T-helper 2 cell (primary cell): ENCODE measurements at regions not wholly inside any gene's neighbourhood (a gene's known extent, or its start where the extent isn't known, plus 50 kb on each side); places are given as distances from the start of the nearest gene placed in this dataset.

ENCODE experiments used
- DNase-seq, 5 experiments: peaks; one replicate each; pipeline versions ENCODE4 v3.0.0 to v3.0.0-alpha.2; 2012 to 2022

GRCh38 chr11:15779518-15779917 is 576.8 kb downstream of the SOX6 start:
- no peak for DNase-seq

GRCh38 chr11:15780382-15780781 is 576.0 kb downstream of the SOX6 start:
- no peak for DNase-seq

- DNase-seq, result no peak
Measured at GRCh38 chr11:15780837-15781236, 575.5 kb downstream of the SOX6 start.

- DNase-seq, result no peak
Measured at GRCh38 chr11:15783619-15784018, 572.7 kb downstream of the SOX6 start.

- no peak for DNase-seq
Measured at GRCh38 chr11:15793043-15793996, 563.0 kb downstream of the SOX6 start.

- DNase-seq, result no peak
Measured at GRCh38 chr11:15794361-15795150, 561.8 kb downstream of the SOX6 start.

GRCh38 chr11:15795378-15795777 is 561.0 kb downstream of the SOX6 start:
- DNase-seq, result no peak

GRCh38 chr11:15800111-15800800 is 556.1 kb downstream of the SOX6 start:
- DNase-seq, result peak in 1 of 5 experiments; percentile 68

- peak in 1 of 5 experiments; percentile 9 for DNase-seq
Measured at GRCh38 chr11:15801126-15801525, 555.2 kb downstream of the SOX6 start.

GRCh38 chr11:15801616-15802015 is 554.7 kb downstream of the SOX6 start:
- DNase-seq, result no peak

- DNase-seq, result no peak
Measured at GRCh38 chr11:15805726-15806125, 550.6 kb downstream of the SOX6 start.

- DNase-seq, result no peak
Measured at GRCh38 chr11:15806217-15806616, 550.1 kb downstream of the SOX6 start.

- no peak for DNase-seq
Measured at GRCh38 chr11:15807827-15808226, 548.5 kb downstream of the SOX6 start.

- no peak for DNase-seq
Measured at GRCh38 chr11:15810082-15810481, 546.3 kb downstream of the SOX6 start.

GRCh38 chr11:15810525-15810924 is 545.8 kb downstream of the SOX6 start:
- DNase-seq, result no peak

- DNase-seq, result no peak
Measured at GRCh38 chr11:15815246-15816195, 540.8 kb downstream of the SOX6 start.

GRCh38 chr11:15816260-15816871 is 540.0 kb downstream of the SOX6 start:
- peak in 1 of 5 experiments; percentile 69 for DNase-seq

GRCh38 chr11:15817001-15817400 is 539.3 kb downstream of the SOX6 start:
- no peak for DNase-seq

- DNase-seq, result peak in 1 of 5 experiments; percentile 39
Measured at GRCh38 chr11:15818132-15818842, 538.1 kb downstream of the SOX6 start.

- DNase-seq, result peak in 1 of 5 experiments; percentile 42
Measured at GRCh38 chr11:15819679-15820286, 536.6 kb downstream of the SOX6 start.
